ENCODE measurements at regions not wholly inside any gene's neighbourhood (a gene's known extent, or its start where the extent isn't known, plus 50 kb on each side); places are given as distances from the start of the nearest gene placed in this dataset.

DNA sequence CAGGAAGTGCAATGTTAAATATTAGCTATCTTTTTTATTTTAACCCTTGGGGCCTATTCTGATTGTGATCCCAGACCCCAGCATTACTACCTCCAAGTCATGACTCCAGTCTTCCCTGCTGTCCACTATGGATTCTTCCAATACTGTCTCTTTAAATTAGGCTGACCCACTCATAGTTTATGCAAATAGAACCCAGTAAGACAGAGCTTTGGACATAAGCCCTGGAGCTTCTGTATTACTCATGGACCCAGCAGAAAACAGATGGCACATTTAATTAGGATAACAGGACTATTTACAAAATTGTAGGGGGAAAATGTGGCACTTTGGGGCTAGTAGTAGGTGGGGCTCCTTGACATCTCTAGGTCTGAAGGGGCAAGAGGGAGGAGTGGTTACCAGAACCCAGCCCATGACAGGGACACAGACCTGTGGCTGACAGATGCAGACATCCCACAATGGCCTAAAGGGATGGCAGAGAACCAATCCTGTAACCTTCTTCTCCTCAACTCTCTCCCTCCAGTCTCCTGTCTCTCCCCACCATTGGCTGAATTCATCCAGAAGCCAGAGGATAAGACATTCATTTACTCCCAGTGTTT lies 233.5 kb downstream of the OMA1 start:
- FAIRE-seq: no peak
- DNase-seq (ENCODE audit: insufficient read length, low spot score): no peak

DNA sequence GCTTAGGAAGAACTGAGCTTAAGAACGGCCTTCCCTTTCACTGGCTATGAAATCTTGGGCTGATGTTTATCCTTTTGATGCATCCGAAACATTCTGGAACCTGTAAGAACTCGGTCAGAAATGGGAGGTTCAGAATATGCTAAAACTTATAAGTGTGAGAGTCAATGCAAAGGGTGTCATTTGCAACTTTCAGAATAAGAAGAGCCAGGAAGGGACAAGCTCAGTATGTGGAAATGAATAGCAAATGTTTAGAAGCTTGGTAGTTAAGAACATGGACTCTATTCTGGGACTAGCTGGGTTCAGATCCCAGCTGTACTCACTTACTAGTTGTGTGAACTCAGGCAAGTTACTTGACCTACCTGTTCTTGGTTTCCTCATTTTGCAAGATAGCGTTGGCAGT lies 234.1 kb downstream of the OMA1 start:
- FAIRE-seq: no peak

DNA sequence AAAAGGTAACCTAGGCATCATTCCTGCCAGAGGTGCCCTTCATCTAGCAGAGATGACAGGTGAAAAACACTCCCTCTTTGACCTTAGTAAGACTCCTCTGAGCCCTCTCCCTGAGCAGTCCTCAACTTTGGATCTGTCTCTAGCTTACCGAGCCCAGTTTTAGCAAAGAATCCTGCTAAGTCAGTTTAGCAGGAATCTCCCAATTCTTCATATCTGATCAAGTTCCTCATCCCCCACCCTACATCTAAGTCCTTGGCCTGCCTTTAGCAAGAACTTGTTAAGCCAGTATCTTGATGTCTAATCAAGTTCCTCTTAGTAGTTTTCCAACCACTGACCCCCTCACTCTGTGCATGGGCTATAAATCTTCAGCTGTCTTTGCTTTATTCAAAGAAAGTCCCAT lies 235.6 kb downstream of the OMA1 start:
- DNase-seq (ENCODE audit: insufficient read length, low spot score): no peak
- FAIRE-seq: no peak

More for the DNA sequence above, 234.1 kb downstream of the OMA1 start:
- DNase-seq (ENCODE audit: insufficient read length, low spot score): no peak

DNA sequence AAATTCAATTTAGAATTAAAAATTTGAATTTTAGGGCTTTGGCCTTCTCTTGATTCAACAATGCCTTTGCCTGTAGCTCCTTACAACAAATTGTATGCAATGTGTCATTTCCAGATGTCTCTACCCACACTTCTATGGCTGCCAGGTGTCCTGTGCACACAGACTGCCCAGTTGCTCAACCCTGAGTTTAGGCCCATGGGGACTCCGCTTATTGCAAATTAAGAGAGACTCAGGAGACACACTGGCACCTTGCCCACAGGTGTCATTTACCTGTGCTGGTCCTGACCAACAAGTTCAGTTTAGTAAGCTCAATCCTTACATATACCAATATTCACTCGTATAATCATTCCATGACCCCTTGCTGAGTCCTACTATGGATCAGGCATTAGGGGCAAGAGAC lies 236.1 kb downstream of the OMA1 start:
- DNase-seq (ENCODE audit: insufficient read length, low spot score) (no peak), FAIRE-seq (no peak)

DNA sequence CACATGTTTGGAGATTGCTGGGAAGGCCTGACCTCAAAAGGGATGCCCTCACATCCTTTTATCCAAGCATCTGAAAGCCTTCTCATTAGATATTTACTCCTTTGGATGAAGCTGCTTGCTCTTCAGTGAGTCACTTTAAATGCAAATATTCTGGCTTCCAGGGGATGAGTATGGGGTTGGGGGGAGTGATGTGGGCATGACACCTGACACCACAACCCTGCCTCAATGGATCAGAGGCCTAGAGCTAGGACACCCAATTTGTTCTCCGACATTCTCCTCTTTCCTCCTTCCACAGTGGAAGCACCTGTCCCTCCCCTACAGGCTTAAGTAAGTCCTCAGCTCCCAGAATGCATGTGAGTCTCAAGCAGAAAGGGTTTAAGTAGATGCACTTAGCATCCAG lies 238.3 kb downstream of the OMA1 start:
- FAIRE-seq (no peak), DNase-seq (ENCODE audit: insufficient read length, low spot score) (no peak)

DNA sequence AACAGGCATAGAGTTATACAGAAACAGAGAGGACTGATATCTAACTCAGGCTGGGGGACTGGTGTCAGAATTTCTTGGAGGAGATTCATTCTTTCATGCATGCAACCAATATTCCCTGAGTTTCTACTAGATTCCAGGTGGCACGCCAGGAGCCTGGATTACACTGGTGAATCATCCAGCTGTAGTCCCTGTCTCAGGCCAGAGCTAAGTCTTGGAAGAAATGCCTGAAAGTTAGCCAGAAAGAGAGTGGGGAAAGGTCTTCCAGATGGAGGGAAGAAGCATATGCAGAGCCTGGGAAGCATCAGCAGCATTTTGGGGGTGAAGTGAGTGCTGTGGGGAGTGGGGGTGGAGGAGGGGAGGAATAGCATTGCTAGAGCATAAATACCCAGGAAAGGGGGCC lies 239.1 kb downstream of the OMA1 start:
- FAIRE-seq: no peak

DNA sequence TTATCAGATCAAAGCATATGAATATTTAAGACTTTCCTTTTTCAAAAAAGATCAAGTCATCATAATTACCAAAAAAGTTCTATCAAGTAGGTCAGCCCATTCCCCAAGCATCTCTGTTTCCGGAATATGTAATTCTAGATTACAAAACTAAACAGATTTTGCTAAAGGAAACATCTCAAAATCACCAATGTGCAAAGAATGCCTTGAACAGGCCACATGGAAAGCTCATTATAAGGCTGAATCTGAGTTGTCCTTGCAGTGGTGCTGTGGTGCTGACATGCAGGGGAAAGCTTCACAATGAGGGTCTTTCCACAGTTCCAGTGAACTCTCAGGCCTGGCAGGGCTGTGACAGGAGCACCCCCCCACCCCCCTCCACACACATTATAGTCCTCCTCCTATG lies 240.9 kb downstream of the OMA1 start:
- FAIRE-seq (no peak), DNase-seq (ENCODE audit: insufficient read length, low spot score) (no peak)

More for the DNA sequence above, 239.1 kb downstream of the OMA1 start:
- DNase-seq (ENCODE audit: insufficient read length, low spot score): no peak

DNA sequence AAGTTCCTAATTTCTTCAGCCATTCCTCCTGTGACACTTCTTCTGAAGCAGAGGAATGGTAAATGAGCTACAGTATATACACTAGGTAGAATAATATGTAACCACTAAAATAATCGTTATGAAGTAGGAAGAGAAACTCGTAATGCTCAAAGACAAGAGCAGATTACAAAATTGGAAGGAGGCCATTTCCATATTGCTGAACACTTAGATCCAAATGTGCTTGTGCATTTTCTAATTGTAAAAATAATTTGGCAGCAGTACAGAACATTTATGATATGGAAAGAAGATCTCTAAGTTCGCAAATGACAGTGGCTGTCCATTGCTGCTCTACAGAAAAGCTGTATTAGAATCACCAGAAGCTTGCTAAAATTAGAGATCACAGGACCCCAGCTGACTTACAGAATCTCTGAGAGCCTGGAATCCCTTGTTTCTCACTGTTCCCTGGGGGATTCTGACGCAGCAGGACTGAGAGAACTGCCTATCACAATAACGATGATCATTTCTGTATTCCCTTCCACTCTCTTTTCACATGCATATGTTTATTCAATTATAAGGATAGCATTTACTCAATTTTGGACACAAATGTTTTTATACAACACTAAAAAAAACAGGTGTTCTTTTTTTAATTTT lies 242.1 kb downstream of the OMA1 start:
- FAIRE-seq (no peak), DNase-seq (ENCODE audit: insufficient read length, low spot score) (no peak)

DNA sequence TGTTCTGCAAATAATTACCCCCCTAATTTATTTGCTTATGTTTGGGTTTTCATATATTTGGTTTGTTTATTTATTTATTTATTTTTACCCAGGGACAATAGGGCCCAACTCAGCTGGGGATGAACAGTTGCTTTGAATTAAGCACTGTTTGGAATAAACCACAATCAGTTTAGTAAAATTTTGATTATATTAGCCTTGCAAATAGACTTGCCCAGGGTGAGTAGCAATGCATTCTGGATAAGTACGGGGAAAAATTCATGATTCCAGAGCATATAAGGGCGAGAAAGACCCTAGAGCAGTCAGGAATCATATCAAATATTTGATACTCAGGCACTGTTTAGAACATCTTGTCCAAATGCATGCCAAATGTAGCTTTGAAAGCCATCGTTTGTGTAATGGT lies 242.7 kb downstream of the OMA1 start:
- FAIRE-seq: no peak
- DNase-seq (ENCODE audit: insufficient read length, low spot score): no peak

DNA sequence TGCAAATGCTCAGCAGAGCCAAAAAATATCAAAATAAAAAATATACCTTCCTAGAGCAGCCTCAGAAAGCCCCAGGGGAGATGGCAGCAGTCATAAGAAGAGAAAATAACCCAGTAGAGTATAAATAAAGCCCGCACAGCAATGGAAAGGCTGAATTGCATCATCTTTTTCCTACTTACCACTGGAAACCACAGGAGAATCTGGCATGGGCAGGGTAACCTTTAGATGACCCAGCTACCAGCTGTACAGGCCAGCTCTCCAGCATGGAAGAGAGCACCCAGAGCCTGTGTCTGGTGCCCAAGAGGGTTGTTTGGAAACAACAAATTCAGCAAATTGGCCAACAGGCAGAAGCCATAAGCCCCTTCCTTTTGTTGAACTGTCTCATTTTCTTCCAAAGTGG lies 253.1 kb downstream of the OMA1 start:
- DNase-seq (ENCODE audit: insufficient read length, low spot score) (no peak), FAIRE-seq (no peak)

DNA sequence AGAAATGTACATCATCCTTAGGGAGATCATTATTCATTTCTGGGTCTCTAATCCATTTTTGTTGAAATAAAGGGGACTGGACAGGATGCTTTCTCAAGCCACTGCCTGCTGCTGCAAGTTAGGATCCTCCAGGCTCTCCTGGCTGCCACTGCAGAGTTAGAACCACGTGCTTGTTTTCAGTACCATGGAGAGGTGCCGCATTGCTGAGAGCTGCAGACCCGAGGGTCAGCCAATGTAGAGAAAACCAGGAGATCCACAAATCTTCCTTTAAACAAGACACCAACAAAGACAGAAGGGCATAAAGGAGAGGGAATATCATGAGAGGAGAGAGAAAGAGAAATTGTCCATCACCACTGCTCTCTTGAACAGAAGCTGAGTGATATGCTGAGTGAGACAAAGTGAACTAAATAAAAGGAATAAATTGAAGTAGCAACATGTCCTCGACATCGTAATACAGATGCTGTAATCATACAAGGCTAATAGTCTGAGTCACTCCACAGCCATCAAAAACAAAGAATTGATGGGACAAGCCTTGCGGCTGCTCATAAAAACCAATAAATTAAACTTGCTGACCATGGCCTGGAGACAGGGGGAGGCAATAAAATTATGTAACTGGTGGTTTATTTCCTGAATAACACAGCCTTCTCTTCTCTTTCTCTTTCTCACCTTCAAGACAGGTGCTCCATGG lies 255.7 kb downstream of the OMA1 start:
- DNase-seq (ENCODE audit: insufficient read length, low spot score) (no peak), FAIRE-seq (no peak)

DNA sequence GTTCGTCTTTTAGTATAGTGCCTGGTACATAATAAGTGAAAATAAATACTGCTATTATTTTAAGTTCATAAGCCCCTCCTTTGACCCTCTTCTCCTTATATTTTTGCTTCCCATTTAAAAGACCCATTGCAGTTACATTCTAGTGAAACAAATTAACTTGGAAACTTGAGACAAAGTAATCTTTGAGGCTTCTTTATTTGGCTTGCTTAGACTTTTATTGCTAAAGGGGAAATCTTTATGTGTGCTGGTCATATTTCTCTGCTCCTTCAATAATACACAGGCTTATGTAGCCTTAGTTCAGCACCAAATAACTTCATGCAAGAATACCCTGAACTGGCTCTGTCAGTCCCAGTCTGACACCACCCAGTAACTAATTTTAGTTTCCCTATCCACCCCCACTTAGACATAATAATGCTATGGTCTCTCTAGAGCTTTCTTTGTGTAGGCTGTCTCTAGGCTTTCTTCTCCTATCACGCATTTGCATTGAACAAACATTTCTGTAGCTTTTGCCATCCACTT lies 257.8 kb downstream of the OMA1 start:
- DNase-seq (ENCODE audit: insufficient read length, low spot score): no peak
- FAIRE-seq: no peak

DNA sequence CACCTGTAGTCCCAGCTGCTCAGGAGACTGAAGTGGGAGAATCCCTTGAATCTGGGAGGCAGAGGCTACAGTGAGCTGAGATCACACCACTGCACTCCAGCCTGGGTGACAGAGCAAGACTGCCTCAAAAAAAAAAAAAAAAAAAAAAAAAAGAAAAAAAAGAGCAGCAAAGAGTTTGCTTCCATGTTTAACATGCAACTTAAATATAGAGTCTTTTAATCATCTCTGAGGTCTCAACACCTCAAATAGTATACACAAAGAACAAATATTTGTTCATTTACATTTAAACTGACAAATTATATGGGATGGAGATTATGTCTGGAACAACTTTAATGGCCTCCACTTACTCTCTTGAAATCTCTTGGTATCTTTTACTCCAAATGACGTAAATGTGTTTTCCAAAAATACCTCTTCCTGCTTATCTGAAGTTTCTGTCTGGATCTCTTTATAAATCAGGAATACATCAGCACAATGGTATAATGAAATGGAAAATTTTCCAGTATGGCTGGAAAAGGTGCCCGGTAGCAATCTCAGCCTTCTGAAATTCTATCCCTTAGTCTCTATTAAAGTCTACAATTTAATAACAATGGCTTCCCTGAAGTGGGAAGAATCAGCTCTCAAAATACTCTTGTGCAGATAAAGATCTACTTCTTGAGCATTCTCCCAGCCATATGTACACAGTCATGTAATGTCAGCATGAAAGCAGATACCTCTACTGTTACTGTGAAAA lies 258.5 kb downstream of the OMA1 start:
- FAIRE-seq (no peak), DNase-seq (ENCODE audit: insufficient read length, low spot score) (no peak)

DNA sequence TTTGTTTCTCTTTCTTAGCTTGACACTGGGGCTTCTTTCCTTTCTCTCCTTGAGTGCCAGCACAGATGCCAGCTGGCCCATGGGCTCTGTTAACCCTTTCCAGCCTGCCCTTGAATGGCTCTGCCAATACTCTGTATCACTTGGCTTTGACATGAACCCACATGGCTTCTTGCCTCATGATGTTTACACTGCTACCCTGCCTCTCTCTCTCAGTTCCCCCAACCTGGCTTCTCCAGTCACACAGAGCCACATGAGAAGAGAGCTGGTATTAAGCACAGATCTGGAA lies 262.4 kb downstream of the OMA1 start:
- DNase-seq (ENCODE audit: insufficient read length, low spot score): no peak
- FAIRE-seq: no peak

DNA sequence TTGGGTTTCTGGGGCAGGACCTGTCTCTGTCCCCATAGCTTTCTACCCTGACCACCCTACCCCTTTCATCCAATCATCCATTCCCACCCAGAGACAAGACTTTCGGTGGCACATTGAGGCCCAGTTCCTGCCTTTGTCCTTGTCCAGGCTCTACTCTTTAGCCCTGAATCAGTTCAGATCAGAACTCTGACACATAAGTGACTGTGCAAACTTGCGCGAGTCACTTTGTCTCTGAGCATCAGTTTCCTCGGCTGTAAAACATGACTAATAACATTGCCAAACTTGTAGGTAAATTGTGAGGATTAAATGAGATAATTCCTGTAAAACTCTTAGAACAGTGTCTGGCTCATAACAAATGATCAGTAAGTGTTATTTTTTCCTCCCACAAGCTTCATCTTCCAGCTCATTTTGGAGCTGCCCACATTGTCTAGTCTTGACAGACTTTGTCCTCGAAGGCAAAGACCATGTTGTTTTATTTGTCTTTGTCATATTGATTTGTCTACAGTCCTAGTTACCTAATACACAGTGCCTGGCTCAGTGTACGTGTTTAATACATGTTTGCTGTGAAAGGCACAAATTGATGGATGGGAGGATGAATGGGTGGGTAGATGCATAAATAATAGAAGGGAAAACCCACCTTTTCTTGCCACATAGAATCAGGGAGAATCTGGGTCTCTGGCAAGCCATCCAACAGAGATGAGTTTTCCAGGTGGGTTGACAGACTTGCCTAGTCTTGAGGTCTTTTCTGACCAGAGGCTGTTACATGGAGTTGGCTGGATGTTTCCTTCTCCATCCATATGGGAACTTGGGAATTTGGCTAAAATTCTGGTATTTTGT lies 262.9 kb downstream of the OMA1 start:
- DNase-seq (ENCODE audit: insufficient read length, low spot score) (no peak), FAIRE-seq (no peak)

DNA sequence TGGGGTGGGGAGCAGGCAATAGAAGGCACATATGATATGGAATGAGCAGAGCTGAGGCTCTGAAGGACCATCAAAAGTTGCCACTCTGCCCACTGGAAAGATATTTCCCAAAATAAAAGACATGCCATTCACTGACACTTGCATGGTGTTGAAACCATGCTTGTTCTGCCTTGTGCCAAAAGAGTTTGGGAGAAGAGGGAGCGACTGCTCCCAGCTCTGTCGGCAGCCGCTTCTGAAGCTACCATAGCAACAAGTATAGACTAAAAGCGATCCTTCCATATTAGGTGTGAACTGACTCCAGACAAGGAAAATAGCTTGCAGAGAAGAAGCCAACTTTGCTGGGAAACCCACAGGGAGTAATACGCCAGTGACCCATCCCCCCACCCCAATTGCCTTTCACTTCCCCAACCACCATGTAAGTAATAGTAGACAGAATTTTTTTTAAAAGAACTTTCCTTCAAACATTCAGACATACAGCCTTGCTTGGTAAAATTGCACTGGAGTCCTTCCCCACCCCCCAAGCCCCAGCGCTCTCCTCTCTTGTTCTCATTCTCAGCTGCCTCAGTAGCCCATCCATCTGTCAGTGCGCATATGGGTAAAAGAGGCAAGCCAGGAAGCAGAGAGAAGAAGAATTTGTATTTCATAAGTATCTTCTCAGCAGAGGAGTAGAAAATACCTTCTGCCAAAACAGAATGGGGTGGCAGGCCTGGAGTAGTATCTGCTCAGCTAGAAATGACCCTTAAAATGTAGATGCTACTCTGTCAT lies 263.7 kb downstream of the OMA1 start:
- no peak for DNase-seq (ENCODE audit: insufficient read length, low spot score)
- FAIRE-seq: no peak

DNA sequence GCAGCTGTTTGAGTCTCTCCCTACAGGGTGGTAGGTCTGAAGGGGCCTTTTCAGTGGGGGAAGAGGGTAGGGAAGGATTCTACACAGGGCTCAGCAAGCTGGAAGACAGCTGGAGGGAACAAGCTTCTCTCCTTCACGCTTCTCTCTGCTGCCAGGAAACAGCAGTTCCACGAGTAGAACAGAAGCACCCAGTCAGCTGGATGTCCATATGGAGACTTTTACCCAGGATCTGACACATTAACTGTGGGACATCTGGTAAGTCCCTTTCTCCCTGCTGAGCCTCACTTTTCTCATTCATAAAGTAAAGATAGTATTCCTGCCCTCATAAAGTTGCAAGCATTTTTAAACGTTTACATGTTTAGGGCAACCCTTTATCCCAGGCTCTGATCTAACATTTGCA lies 280.3 kb downstream of the OMA1 start:
- DNase-seq (ENCODE audit: insufficient read length, low spot score) (no peak), FAIRE-seq (no peak)

DNA sequence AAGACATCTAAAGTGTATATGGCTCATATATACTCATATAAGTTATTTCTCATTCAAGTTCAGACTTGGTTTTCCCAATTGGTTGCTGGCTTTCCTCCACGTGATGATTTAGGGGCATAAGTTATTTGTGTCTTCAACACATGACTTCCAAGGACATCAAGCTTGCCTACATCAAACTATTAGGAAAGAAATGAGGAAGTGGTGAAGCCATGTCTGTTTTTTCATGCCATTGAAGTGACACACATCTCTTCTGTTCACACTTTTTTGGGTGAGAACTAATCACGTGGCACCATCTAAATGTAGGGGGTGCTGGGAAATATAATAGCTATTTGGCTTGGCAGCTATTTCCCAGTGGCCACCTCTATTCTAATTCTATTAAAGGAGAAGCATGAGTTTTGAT lies 282.1 kb downstream of the OMA1 start:
- FAIRE-seq (no peak), DNase-seq (ENCODE audit: insufficient read length, low spot score) (no peak)

DNA sequence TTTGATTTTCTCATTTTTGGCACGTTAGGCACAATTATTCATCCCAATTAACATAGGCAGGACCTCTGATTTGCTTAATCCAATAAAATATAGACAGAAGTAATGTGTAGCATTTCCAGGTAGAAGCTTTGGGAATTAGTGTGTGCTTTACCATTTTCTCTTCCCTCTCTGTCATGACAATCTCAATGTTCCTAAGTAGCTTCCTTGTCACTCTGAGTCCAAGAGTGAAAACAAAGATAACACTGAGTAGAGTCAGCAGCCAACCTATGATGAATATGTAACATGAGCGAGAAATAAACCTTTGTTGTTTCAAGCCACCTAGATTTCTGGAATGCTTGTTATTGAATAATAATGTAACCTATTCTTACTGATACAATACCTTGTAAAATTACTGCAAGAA lies 283.8 kb downstream of the OMA1 start:
- DNase-seq (ENCODE audit: insufficient read length, low spot score) (no peak), FAIRE-seq (no peak)

DNA sequence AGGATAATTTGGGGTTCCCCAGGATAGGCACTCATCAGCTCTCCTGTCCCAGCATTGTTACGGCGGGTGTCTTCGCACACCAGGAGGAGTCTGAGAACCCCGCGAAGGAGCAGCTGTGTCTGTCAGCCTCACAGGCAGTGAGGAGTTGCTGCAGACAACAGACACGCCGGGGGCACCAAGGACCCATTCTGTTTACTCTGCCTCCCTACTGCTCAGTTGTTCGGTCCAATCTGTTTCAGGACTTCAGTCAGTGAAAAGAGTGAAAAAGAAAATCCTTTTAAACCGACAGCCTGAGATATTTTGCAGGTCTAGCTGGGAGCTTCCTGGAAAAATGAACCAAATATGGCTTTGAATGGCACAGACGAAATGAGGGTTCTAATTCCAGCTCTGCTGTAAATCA lies 288.4 kb downstream of the OMA1 start:
- no peak for FAIRE-seq
- DNase-seq (ENCODE audit: insufficient read length, low spot score): no peak
